H1 (cell line): ENCODE measurements at regions not wholly inside any gene's neighbourhood (a gene's known extent, or its start where the extent isn't known, plus 50 kb on each side); places are given as distances from the start of the nearest gene placed in this dataset.
A peak's percentile ranks its signal among the peaks of the same experiment; 100 is the strongest.

Experiments used
- CTCF ChIA-PET: fragments of 300-600 bp; sonication (Branson Sonifier 250); formaldehyde crosslinking; loops from one replicate; lab custom pipeline; 2021; ENCODE audit not compliant: partially characterized antibody; lab: Charles Lee
- POLR2A ChIA-PET: fragments of 300-600 bp; sonication (Branson Sonifier 250); formaldehyde crosslinking; loops from one replicate; lab custom pipeline; 2021; ENCODE audit warnings: inconsistent platforms; ENCODE audit not compliant: partially characterized antibody; lab: Charles Lee
- DNase-seq, 2 experiments: peaks; one replicate each; pipeline versions ENCODE4 v3.0.0 to v3.0.0-alpha.2; 2010 to 2022; ENCODE audit warnings: low spot score in 2 of 2, low read depth in 1 of 2, mixed read lengths in 1 of 2
- FAIRE-seq: peaks from 2 replicates; lab custom pipeline; 2011; peaks lifted over from hg19 to GRCh38; lab: Jason Lieb, UNC
- H2AFZ ChIP-seq: 2 replicates; pipeline ENCODE4 v1.8.1; 2012; ENCODE audit warnings: low read length, inconsistent platforms
- H2AK5ac ChIP-seq: 2 replicates; pipeline ENCODE4 v1.6.1; 2013; ENCODE audit warnings: low read depth, low read length
- H2BK120ac ChIP-seq: replicated peaks from 2 replicates; pipeline ENCODE3; 2013; ENCODE audit warnings: low read depth, low read length, inconsistent platforms
- H2BK12ac ChIP-seq: 2 replicates; pipeline ENCODE4 v1.6.1; 2013; ENCODE audit warnings: low read depth, low read length
- H2BK15ac ChIP-seq: 2 replicates; pipeline ENCODE4 v1.6.1; 2013; ENCODE audit warnings: low read length
- H2BK20ac ChIP-seq: 2 replicates; pipeline ENCODE4 v1.6.1; 2013; ENCODE audit warnings: low read length
- H2BK5ac ChIP-seq: 2 replicates; pipeline ENCODE4 v1.6.1; 2013; ENCODE audit warnings: low read depth, low read length
- H3K14ac ChIP-seq: 2 replicates; pipeline ENCODE4 v1.6.1; 2013; ENCODE audit warnings: inconsistent platforms; ENCODE audit not compliant: insufficient read length
- H3K18ac ChIP-seq: 2 replicates; pipeline ENCODE4 v1.6.1; 2013; ENCODE audit warnings: low read length; ENCODE audit errors: extremely low read depth
- H3K23ac ChIP-seq: 2 replicates; pipeline ENCODE4 v1.6.1; 2013; ENCODE audit warnings: inconsistent platforms; ENCODE audit not compliant: insufficient read length
- H3K23me2 ChIP-seq: 2 replicates; pipeline ENCODE4 v1.6.1; 2013; ENCODE audit warnings: low read depth, low read length
- H3K27ac ChIP-seq: 2 replicates; pipeline ENCODE4 v1.6.1; 2011; ENCODE audit warnings: low read depth, low read length, inconsistent platforms
- H3K27me3 ChIP-seq, 4 experiments: replicated peaks in 1 of 4; 1 replicate in 1 of 4; 2 replicates in 3 of 4; pipeline versions ENCODE4 v1.6.1 to v1.8.1; 2011 to 2013; ENCODE audit warnings: low read length in 3 of 4, mild to moderate bottlenecking in 3 of 4, inconsistent platforms in 2 of 4, mixed read lengths in 2 of 4, moderate library complexity in 1 of 4; ENCODE audit not compliant: control insufficient read depth in 3 of 4, insufficient read depth in 3 of 4; ENCODE audit errors: extremely low read depth in 1 of 4
- H3K36me3 ChIP-seq, 4 experiments: 2 replicates each; pipeline versions ENCODE4 v1.6.1 to v1.8.1; 2011 to 2013; ENCODE audit warnings: mild to moderate bottlenecking in 4 of 4, low read length in 3 of 4, moderate library complexity in 2 of 4, control low read depth in 1 of 4, inconsistent platforms in 1 of 4; ENCODE audit not compliant: insufficient read depth in 4 of 4, control insufficient read depth in 2 of 4
- H3K4ac ChIP-seq: replicated peaks from 2 replicates; pipeline ENCODE3; 2013; ENCODE audit warnings: low read length, low read depth, mixed read lengths, inconsistent platforms; ENCODE audit not compliant: insufficient read length
- H3K4me1 ChIP-seq, 4 experiments: replicated peaks in 1 of 4; 1 replicate in 1 of 4; 2 replicates in 3 of 4; pipeline versions ENCODE4 v1.6.1 to v1.8.1; 2011 to 2013; ENCODE audit warnings: low read length in 3 of 4, inconsistent platforms in 2 of 4, mixed read lengths in 1 of 4; ENCODE audit not compliant: insufficient read depth in 4 of 4, control insufficient read depth in 3 of 4
- H3K4me2 ChIP-seq, 2 experiments: 2 replicates each; pipeline versions ENCODE4 v1.6.1 to v1.8.1; 2011 to 2013; ENCODE audit warnings: low read depth in 2 of 2, low read length in 2 of 2, control low read depth in 1 of 2, inconsistent platforms in 1 of 2, mild to moderate bottlenecking in 1 of 2; ENCODE audit not compliant: insufficient read depth in 1 of 2
- H3K4me3 ChIP-seq, 4 experiments: fragments of 200-600, 300-600 bp in 1 of 4; sonication (generic), shearing (Covaris generic), sonication (Bioruptor Twin) in 1 of 4; 2 replicates each; pipeline versions ENCODE4 v1.5.1 to v1.8.1; 2011 to 2016; ENCODE audit warnings: low read length in 4 of 4, low read depth in 3 of 4, control low read depth in 2 of 4, inconsistent platforms in 2 of 4, mild to moderate bottlenecking in 2 of 4, mixed read lengths in 1 of 4, moderate library complexity in 1 of 4; ENCODE audit not compliant: insufficient read depth in 2 of 4; ENCODE audit errors: extremely low read depth in 1 of 4
- H3K56ac ChIP-seq: replicated peaks from 2 replicates; pipeline ENCODE3; 2013; ENCODE audit warnings: low read depth, mild to moderate bottlenecking, mixed read lengths, low read length, inconsistent platforms; ENCODE audit not compliant: insufficient read length
- H3K79me1 ChIP-seq: 2 replicates; pipeline ENCODE4 v1.6.1; 2013; ENCODE audit warnings: low read depth, low read length, control low read depth
- H3K79me2 ChIP-seq, 2 experiments: 2 replicates each; pipeline versions ENCODE4 v1.6.1 to v1.8.1; 2012 to 2013; ENCODE audit warnings: low read length in 2 of 2, mild to moderate bottlenecking in 2 of 2, inconsistent platforms in 1 of 2; ENCODE audit not compliant: insufficient read depth in 2 of 2, control insufficient read depth in 1 of 2
- H3K9ac ChIP-seq, 4 experiments: replicated peaks in 1 of 4; 1 replicate in 1 of 4; 2 replicates in 3 of 4; pipeline versions ENCODE4 v1.6.1 to v1.8.1; 2011 to 2013; ENCODE audit warnings: low read depth in 3 of 4, low read length in 3 of 4, control low read depth in 2 of 4, mild to moderate bottlenecking in 2 of 4, moderate library complexity in 2 of 4, inconsistent platforms in 1 of 4; ENCODE audit errors: extremely low read depth in 1 of 4
- H3K9me3 ChIP-seq, 2 experiments: 2 replicates each; pipeline versions ENCODE4 v1.6.1 to v1.8.1; 2012 to 2013; ENCODE audit warnings: mild to moderate bottlenecking in 2 of 2, moderate library complexity in 2 of 2, control low read depth in 1 of 2, inconsistent platforms in 1 of 2, low read depth in 1 of 2, low read length in 1 of 2, mixed read lengths in 1 of 2; ENCODE audit not compliant: insufficient read depth in 2 of 2
- H4K20me1 ChIP-seq, 2 experiments: replicated peaks in 1 of 2; 2 replicates each; pipeline versions ENCODE3 to v1.8.1; 2011 to 2013; ENCODE audit warnings: inconsistent platforms in 2 of 2, low read length in 2 of 2, mild to moderate bottlenecking in 1 of 2; ENCODE audit not compliant: insufficient read depth in 2 of 2, control insufficient read depth in 1 of 2
- H4K5ac ChIP-seq: 2 replicates; pipeline ENCODE4 v1.6.1; 2013; ENCODE audit warnings: low read length, low read depth, mixed read lengths, inconsistent platforms; ENCODE audit not compliant: insufficient read length
- H4K8ac ChIP-seq: 2 replicates; pipeline ENCODE4 v1.8.0; 2013; ENCODE audit warnings: mild to moderate bottlenecking, moderate library complexity, low read length, inconsistent platforms; ENCODE audit not compliant: insufficient read depth; ENCODE audit errors: extremely low read depth
- H4K91ac ChIP-seq: replicated peaks from 2 replicates; pipeline ENCODE3; 2013; ENCODE audit warnings: low read length, mixed read lengths, inconsistent platforms; ENCODE audit not compliant: insufficient read length
- BCL11A ChIP-seq, 2 experiments: IDR thresholded peaks; one replicate each; pipeline ENCODE4 v1.6.1; 2011; ENCODE audit warnings: low read depth in 2 of 2, low read length in 2 of 2, mild to moderate bottlenecking in 2 of 2
- WGBS, 2 experiments: shearing (Covaris generic) in 1 of 2; methylation state at CpG; one replicate each; pipeline versions ENCODE4 v1.1.6 to v1.1.7; 2013 to 2015; ENCODE audit warnings: low lambda C conversion rate in 2 of 2, mixed read lengths in 2 of 2, inconsistent platforms in 1 of 2, low coverage in 1 of 2, missing lambda C conversion rate in 1 of 2; ENCODE audit not compliant: insufficient replicate concordance in 2 of 2, insufficient coverage in 1 of 2, insufficient read length in 1 of 2; ENCODE audit errors: extremely low coverage in 1 of 2, missing lambda C conversion rate in 1 of 2; 5-methylcytosine and 5-hydroxymethylcytosine counted together

- peaks cover 12 to 18% of the 10 kb centered on the region in 2 experiments for H3K9me3 ChIP-seq
- H3K4ac ChIP-seq = no peak overlapping the region
- FAIRE-seq (no peak), DNase-seq (no peak)
- POLR2A ChIA-PET = no interaction called here
- H2BK120ac ChIP-seq = peak overlapping the region; percentile 50
- H3K79me2 ChIP-seq = no peaks in the 10 kb centered on the region
- H3K18ac ChIP-seq = no peak overlapping the region
- no peak overlapping the region for H4K91ac ChIP-seq
- peaks cover 0 to 11% (median 3%) of the 10 kb centered on the region in 4 experiments; a peak in 5 of 7 replicates for H3K4me1 ChIP-seq
- H2BK15ac ChIP-seq = no peak overlapping the region
- no peak overlapping the region for H3K4me3 ChIP-seq
- no peaks in the 10 kb centered on the region for H3K27me3 ChIP-seq
- no peak overlapping the region for H3K23ac ChIP-seq
- no peak overlapping the region for H2AK5ac ChIP-seq
- H3K14ac ChIP-seq = no peak overlapping the region
- CTCF ChIA-PET = interaction anchor here (0.9 kb wide), 1 partner anchor 12 kb away, joined by 3 read pairs; no protein-coding TSS in a partner anchor
- no peak overlapping the region for H3K27ac ChIP-seq
- no peak overlapping the region for H3K9ac ChIP-seq
- no peak overlapping the region for H4K5ac ChIP-seq
- no peak overlapping the region for H3K4me2 ChIP-seq
- peak overlapping the region; percentile 44; the same call in 1 of the 2 replicates for H2BK20ac ChIP-seq
- H2BK5ac ChIP-seq = no peak overlapping the region
- no peaks in the 10 kb centered on the region for H3K79me1 ChIP-seq
- H4K20me1 ChIP-seq = no peaks in the 10 kb centered on the region
- H4K8ac ChIP-seq = no peak overlapping the region
- H3K36me3 ChIP-seq = peaks cover 0 to 3% (median 0%) of the 10 kb centered on the region in 4 experiments; a peak in 4 of 8 replicates
- no peak overlapping the region for H3K56ac ChIP-seq
- no peaks in the 10 kb centered on the region for H3K23me2 ChIP-seq
- 91% methylated on average over 2 of the region's 2 CpGs; no CpG with 5 or more reads in 1 of the 2 experiments for WGBS, 2 experiments
- H2AFZ ChIP-seq = no peak overlapping the region
- no peak overlapping the region for H2BK12ac ChIP-seq
- no peak for TF ChIP-seq BCL11A (IDR thresholded peaks at IDR 0.05; ENCODE audit: low read depth in 2 of 2, low read length in 2 of 2)
Measured at GRCh38 chr4:180770265-180770664, 1472.9 kb upstream of the TENM3 start.
